HFFc6 (cell line): ENCODE measurements at regions not wholly inside any gene's neighbourhood (a gene's known extent, or its start where the extent isn't known, plus 50 kb on each side); places are given as distances from the start of the nearest gene placed in this dataset.

Experiments
- DNase-seq: peaks from one replicate; pipeline ENCODE4 v3.0.0-alpha.2; 2018
- H3K27ac Mint-ChIP-seq: 2 replicates; pipeline ENCODE4 v1.8.0; 2020; ENCODE audit warnings: mild to moderate bottlenecking, mixed read lengths
- H3K27me3 Mint-ChIP-seq: 2 replicates; pipeline ENCODE4 v1.8.0; 2021; ENCODE audit warnings: mild to moderate bottlenecking, moderate library complexity, mixed read lengths; ENCODE audit not compliant: insufficient read depth
- H3K36me3 Mint-ChIP-seq: 2 replicates; pipeline ENCODE4 v1.8.0; 2021; ENCODE audit warnings: low read depth, mixed read lengths
- H3K4me1 Mint-ChIP-seq: 2 replicates; pipeline ENCODE4 v1.8.0; 2020; ENCODE audit warnings: low read depth, mixed read lengths
- H3K4me3 Mint-ChIP-seq: 2 replicates; pipeline ENCODE4 v1.8.0; 2020; ENCODE audit warnings: mild to moderate bottlenecking, moderate library complexity, mixed read lengths
- H3K9me3 Mint-ChIP-seq: 2 replicates; pipeline ENCODE4 v1.8.0; 2020; ENCODE audit warnings: mild to moderate bottlenecking, mixed read lengths
- TF ChIP-seq, protein P1 (sequence below): fragments of 200-600 bp; sonication (generic); IDR thresholded peaks from 2 replicates; pipeline ENCODE4 v1.5.0; 2021; ENCODE audit warnings: antibody characterized with exemption, mild to moderate bottlenecking

DNA sequence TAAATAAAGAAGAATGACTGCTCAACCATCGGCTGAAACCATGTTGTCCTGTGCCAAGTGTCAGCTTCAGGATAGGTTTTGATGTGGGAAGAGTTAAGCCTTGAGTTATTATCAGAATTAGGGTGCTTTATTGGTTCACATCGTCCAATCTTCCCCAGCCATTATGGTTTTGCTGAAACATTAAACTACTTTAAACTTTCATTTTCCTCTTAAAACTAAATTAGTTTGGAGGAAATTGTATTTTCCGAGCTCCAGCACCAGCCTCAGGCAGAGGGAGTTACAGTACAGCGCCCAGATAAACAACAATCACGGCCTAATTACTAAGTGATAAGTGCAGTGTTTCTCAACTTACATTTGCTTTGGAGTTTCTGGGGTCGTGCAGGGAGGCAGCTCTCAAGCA is 80.2 kb downstream of the TMEM114 start:
- no peak overlapping the region for H3K27ac Mint-ChIP-seq
- TF ChIP-seq, protein P1, sequence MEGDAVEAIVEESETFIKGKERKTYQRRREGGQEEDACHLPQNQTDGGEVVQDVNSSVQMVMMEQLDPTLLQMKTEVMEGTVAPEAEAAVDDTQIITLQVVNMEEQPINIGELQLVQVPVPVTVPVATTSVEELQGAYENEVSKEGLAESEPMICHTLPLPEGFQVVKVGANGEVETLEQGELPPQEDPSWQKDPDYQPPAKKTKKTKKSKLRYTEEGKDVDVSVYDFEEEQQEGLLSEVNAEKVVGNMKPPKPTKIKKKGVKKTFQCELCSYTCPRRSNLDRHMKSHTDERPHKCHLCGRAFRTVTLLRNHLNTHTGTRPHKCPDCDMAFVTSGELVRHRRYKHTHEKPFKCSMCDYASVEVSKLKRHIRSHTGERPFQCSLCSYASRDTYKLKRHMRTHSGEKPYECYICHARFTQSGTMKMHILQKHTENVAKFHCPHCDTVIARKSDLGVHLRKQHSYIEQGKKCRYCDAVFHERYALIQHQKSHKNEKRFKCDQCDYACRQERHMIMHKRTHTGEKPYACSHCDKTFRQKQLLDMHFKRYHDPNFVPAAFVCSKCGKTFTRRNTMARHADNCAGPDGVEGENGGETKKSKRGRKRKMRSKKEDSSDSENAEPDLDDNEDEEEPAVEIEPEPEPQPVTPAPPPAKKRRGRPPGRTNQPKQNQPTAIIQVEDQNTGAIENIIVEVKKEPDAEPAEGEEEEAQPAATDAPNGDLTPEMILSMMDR, result no peak
- no peaks in the 10 kb centered on the region for H3K4me1 Mint-ChIP-seq
- no peaks in the 10 kb centered on the region; the same call in 1 of the 2 replicates for H3K36me3 Mint-ChIP-seq
- H3K27me3 Mint-ChIP-seq, result peaks cover 2% of the 10 kb centered on the region
- no peak overlapping the region for H3K4me3 Mint-ChIP-seq
- peaks cover 15% of the 10 kb centered on the region; the same call in 1 of the 2 replicates for H3K9me3 Mint-ChIP-seq
- DNase-seq, result no peak

DNA sequence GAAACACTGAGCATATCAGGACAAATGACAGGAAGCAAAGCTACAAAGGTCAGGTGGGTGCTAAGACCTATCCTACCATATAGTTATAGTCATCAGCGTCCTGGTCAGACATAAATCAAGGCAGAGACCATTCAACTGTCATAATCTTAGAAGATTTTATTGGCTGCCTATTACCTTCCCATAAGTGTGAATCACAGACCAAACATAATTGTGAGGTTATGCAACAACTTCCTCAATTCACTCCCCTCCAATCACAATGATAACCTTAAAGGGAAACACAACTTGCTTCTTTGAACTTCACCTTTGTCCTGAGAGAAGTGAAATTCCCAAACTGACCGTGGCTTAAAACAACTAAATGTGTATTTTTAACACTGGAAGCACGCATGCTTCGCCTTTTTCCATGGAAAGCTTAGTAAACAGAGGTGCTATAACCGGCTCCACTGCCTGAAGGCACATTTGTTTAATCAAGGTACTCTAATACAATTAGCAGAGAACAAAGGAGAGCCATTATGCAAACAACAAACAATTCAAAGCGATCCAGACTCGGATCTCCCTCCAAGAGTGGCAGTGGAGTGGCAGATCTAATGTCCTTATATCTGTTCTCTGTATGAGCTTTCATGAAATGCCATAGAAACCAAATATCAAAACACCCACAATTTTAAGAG is 84.9 kb downstream of the TMEM114 start:
- Mint-ChIP-seq H3K27me3 (no peaks in the 10 kb centered on the region; the same call in 1 of the 2 replicates), H3K4me3 (no peak overlapping the region)

DNA sequence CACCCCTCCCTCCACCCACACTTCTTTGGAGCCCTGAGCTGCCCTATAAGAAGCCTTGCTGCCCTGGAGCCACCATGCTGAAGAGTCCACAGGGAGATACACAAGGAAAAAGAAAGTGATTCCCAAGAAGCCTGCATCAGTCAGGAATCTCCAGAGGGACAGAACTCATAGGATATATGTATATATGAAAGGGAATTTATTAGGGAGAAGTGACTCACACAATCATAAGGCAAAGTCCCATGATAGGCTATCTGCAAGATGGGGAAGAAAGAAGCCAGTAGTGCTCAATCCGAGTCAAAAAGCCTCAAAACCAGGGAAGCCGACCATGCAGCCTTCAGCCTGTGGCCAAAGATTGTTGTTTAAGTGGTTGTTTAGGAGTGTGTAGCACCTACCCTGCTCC is 87.9 kb downstream of the TMEM114 start:
- H3K9me3 Mint-ChIP-seq, result peaks cover 28% of the 10 kb centered on the region
- H3K4me1 Mint-ChIP-seq, result no peaks in the 10 kb centered on the region
- no peak overlapping the region for H3K27ac Mint-ChIP-seq
- peaks cover 2% of the 10 kb centered on the region; the same call in 1 of the 2 replicates for H3K36me3 Mint-ChIP-seq
- DNase-seq, result no peak
- peaks cover 2% of the 10 kb centered on the region; the same call in 1 of the 2 replicates for H3K27me3 Mint-ChIP-seq
- TF ChIP-seq, protein P1, result no peak
- no peak overlapping the region for H3K4me3 Mint-ChIP-seq

More for the DNA sequence above, 84.9 kb downstream of the TMEM114 start:
- Mint-ChIP-seq H3K4me1 (no peaks in the 10 kb centered on the region), H3K36me3 (no peaks in the 10 kb centered on the region; the same call in 1 of the 2 replicates), H3K9me3 (peaks cover 27% of the 10 kb centered on the region), H3K27ac (no peak overlapping the region)
- DNase-seq, result no peak
- TF ChIP-seq, protein P1, result no peak

DNA sequence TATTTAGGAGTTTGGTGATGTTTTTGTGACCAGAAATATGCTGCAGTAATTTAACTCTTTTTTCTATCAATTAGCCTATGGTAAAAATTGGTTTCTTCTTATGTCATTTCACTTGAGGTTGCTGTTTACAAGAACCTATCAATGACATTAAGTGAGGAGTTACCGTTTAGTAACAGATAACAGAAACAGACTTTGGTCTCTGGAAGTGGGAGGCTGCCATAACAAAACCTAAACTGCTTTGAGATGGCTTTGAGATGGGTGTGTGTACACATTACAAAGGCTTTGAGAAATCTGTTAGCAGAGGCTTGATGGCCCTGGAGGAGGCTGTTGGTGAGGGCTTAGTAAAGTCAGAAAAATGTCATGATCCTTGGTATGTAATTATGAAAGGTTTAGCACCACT is 90.0 kb downstream of the TMEM114 start:
- H3K36me3 Mint-ChIP-seq, result 0 out of 2 replicates have a peak, but pooled peaks cover 6% of the 10 kb centered on the region
- H3K27me3 Mint-ChIP-seq, result peaks cover 2% of the 10 kb centered on the region; the same call in 1 of the 2 replicates
- TF ChIP-seq, protein P1, result no peak
- H3K4me1 Mint-ChIP-seq, result no peaks in the 10 kb centered on the region
- no peak for DNase-seq
- H3K4me3 Mint-ChIP-seq, result no peak overlapping the region
- no peak overlapping the region for H3K27ac Mint-ChIP-seq
- H3K9me3 Mint-ChIP-seq, result peaks cover 29% of the 10 kb centered on the region

DNA sequence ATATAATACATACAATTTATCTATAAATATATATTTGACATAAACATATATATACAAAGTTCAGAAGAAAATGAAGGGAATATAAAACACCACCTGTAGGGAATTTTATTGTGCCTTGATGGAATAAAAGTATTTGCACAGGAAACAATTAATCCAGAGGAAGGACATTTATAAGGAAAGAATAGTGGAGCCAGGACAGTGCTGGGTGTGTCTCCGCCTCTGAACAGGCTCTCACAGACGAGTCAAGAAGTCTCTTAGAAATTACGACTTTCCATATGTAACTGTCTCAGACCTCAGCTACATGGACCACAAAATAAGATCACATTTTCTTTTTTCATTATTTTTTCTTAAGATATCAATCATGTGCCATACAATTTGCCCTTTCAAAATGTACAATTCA is 93.9 kb downstream of the TMEM114 start:
- H3K27ac Mint-ChIP-seq, result no peak overlapping the region
- H3K9me3 Mint-ChIP-seq, result peaks cover 29% of the 10 kb centered on the region
- TF ChIP-seq, protein P1, result no peak
- H3K27me3 Mint-ChIP-seq, result peaks cover 2% of the 10 kb centered on the region; the same call in 1 of the 2 replicates
- H3K4me1 Mint-ChIP-seq, result no peaks in the 10 kb centered on the region
- peaks cover 10% of the 10 kb centered on the region; the same call in 1 of the 2 replicates for H3K36me3 Mint-ChIP-seq
- no peak for DNase-seq
- no peak overlapping the region for H3K4me3 Mint-ChIP-seq
